Right atrium auricular region (tissue), 2 donors: ENCODE measurements at regions not wholly inside any gene's neighbourhood (a gene's known extent, or its start where the extent isn't known, plus 50 kb on each side); places are given as distances from the start of the nearest gene placed in this dataset.
"Not testable (repeated sequence)": the region's sequence is repeated elsewhere in the genome, so short reads cannot be mapped to it uniquely, and the experiment has no call there.

Source experiments
- DNase-seq: peaks from one replicate; pipeline ENCODE4 v3.0.0-alpha.2; 2019; ENCODE audit warnings: low spot score
- H3K27ac ChIP-seq, 2 donors: fragments of 200-600 bp; sonication (generic); 1 replicate in 1 of 2; 2 replicates in 1 of 2; pipeline ENCODE4 v1.5.1; 2016 to 2019
- H3K27me3 ChIP-seq, 2 donors: fragments of 200-600 bp; sonication (generic); one replicate each; pipeline versions ENCODE4 v1.5.1 to v1.6.0; 2017 to 2019
- H3K36me3 ChIP-seq: fragments of 200-600 bp; sonication (generic); one replicate; pipeline ENCODE4 v1.5.1; 2016
- H3K4me1 ChIP-seq, 2 donors: fragments of 200-600 bp; sonication (generic); one replicate each; pipeline versions ENCODE4 v1.5.1 to v1.6.0; 2017 to 2019
- H3K4me3 ChIP-seq, 2 donors: fragments of 200-600 bp; sonication (generic); 1 replicate in 1 of 2; 2 replicates in 1 of 2; pipeline ENCODE4 v1.5.1; 2017 to 2019; ENCODE audit warnings: mild to moderate bottlenecking in 1 of 2, moderate library complexity in 1 of 2
- H3K9me3 ChIP-seq, 2 donors: fragments of 200-600 bp; sonication (generic); one replicate each; pipeline ENCODE4 v1.5.1; 2019
- TF ChIP-seq, protein P1 (sequence below), 2 donors: fragments of 200-600 bp; sonication (generic); IDR thresholded peaks; one replicate each; pipeline ENCODE4 v1.5.1; 2019; ENCODE audit warnings: antibody characterized with exemption in 2 of 2

DNA sequence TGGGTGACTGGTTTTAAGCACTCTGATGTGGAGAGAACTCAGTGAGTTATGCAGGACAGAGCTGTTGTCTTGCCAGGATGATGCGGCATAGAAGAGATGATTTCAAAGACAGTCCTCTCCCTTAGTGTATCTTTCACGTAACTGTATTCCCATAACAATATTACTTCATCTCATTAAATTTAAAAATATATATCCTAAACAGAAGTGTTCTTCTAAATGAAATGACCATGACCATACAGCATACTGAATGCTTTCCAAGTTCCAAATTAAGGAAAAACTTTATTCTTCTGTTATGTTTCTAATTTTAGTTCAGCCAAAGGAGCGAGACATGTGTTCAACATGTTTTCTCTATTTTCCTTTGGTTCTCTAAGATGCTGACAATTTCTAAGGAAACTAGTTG, 600.1 kb upstream of the FSHR start:
- DNase-seq, result no peak
- H3K27me3 ChIP-seq, result no peaks in the 10 kb centered on the region
- no peaks in the 10 kb centered on the region for H3K9me3 ChIP-seq
- TF ChIP-seq, protein P1, sequence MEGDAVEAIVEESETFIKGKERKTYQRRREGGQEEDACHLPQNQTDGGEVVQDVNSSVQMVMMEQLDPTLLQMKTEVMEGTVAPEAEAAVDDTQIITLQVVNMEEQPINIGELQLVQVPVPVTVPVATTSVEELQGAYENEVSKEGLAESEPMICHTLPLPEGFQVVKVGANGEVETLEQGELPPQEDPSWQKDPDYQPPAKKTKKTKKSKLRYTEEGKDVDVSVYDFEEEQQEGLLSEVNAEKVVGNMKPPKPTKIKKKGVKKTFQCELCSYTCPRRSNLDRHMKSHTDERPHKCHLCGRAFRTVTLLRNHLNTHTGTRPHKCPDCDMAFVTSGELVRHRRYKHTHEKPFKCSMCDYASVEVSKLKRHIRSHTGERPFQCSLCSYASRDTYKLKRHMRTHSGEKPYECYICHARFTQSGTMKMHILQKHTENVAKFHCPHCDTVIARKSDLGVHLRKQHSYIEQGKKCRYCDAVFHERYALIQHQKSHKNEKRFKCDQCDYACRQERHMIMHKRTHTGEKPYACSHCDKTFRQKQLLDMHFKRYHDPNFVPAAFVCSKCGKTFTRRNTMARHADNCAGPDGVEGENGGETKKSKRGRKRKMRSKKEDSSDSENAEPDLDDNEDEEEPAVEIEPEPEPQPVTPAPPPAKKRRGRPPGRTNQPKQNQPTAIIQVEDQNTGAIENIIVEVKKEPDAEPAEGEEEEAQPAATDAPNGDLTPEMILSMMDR (IDR thresholded peaks at IDR 0.05), result no peak
- H3K27ac ChIP-seq, result no peak overlapping the region
- H3K36me3 ChIP-seq, result no peaks in the 10 kb centered on the region
- no peak overlapping the region for H3K4me3 ChIP-seq
- H3K4me1 ChIP-seq, result no peaks in the 10 kb centered on the region

DNA sequence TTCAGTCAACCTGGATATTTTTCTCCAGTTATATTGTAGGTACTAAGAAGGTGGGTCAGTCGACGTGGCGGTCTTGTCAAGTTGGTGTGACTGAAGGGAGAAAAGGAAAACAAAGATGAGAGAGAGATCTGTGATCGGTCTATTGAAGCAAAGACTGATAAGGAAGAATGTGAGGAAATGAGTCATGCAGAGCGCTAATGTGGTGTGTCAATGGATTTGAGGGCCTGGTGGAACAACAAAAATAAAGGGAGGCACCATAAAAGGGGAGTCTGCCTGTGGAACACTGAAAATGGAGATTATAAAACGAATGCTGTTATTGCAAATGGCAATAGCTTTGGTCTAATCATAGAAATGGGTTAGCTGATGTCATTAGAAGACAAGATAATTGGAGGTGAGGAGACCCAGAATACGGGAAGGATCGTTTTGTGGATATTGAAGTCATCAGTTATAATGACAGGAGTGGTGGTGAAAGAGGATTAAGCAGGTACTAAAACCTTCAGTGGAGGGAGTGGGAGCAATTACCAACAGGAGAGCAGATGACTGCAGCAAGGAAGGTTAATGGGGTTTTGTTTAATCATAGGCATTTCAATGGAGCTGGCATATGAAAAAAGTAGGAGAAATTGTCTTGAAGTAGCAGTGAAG, 599.1 kb upstream of the FSHR start:
- Histone ChIP-seq H3K36me3 (no peaks in the 10 kb centered on the region), H3K27ac (no peak overlapping the region), H3K27me3 (no peaks in the 10 kb centered on the region), H3K4me3 (no peak overlapping the region), H3K9me3 (no peaks in the 10 kb centered on the region), H3K4me1 (no peaks in the 10 kb centered on the region)
- TF ChIP-seq, protein P1 (IDR thresholded peaks at IDR 0.05), result no peak
- DNase-seq, result no peak

DNA sequence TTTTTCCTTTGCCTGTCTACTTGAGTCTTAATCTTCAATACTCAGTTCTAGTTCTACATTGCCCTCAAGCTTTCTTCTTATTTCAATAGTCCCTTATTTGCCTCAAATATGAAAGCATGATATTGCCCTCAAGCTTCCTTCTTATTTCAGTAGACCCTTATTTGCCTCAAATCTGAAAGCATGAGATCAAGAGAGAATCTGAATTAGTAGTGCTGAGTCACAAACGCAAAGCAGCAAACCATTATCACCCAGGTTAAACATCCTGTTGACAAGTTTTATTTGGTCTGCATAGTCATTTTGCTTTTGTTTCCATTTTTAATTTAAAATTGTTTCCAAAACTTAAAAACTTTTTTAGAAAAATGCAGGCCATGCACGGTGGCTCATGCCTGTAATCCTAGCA, 583.3 kb upstream of the FSHR start:
- DNase-seq, result no peak
- no peak overlapping the region for H3K4me3 ChIP-seq

DNA sequence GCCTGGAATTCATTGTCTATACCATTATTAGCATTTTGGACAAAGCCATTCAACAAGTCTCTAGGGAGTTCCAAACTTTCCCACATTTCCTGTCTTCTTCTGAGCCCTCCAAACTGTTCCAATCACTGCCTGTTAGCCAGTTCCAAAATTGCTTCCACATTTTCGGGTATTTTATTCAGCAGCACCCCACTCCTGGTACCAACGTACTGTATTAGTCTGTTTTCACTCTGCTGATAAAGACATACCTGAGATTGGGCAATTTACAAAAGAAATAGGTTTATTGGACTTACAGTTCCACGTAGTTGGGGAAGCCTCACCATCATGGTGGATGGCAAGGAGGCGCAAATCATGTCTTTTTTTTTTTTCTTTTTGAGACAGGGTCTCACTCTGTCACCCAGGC, 578.6 kb upstream of the FSHR start:
- H3K4me3 ChIP-seq, H3K27me3 ChIP-seq, H3K36me3 ChIP-seq, H3K27ac ChIP-seq, H3K4me1 ChIP-seq, DNase-seq: not testable (repeated sequence)
- H3K9me3 ChIP-seq, result peaks cover 0 to 11% of the 10 kb centered on the region in 2 donors

More for the DNA sequence above, 583.3 kb upstream of the FSHR start:
- Histone ChIP-seq H3K9me3 (peaks cover 0 to 10% of the 10 kb centered on the region in 2 donors), H3K27ac (no peak overlapping the region), H3K4me1 (no peaks in the 10 kb centered on the region), H3K27me3 (no peaks in the 10 kb centered on the region), H3K36me3 (no peaks in the 10 kb centered on the region)
- TF ChIP-seq, protein P1 (IDR thresholded peaks at IDR 0.05), result no peak

DNA sequence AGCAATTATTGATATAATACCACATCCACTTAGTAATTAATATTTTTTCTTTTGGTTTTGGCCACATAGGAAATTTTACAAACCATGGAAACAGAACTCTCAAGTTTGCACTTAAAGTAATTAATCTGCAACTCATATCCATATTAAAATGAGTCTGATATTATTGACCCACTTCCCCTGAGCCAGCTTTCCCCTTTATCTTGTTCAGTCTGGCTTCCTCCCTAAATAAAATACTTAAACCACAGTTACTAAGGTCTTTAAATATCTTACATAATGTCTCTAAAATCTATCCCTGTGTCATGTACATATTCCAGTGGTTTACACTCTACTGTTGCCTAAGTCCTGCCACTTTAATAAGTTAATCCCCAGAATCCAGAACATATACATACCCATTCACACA, 564.9 kb upstream of the FSHR start:
- H3K27ac ChIP-seq, result no peak overlapping the region
- H3K36me3 ChIP-seq, result no peaks in the 10 kb centered on the region
- no peaks in the 10 kb centered on the region for H3K9me3 ChIP-seq
- DNase-seq, result no peak
- TF ChIP-seq, protein P1 (IDR thresholded peaks at IDR 0.05), result no peak
- H3K4me1 ChIP-seq, result no peaks in the 10 kb centered on the region
- no peaks in the 10 kb centered on the region for H3K27me3 ChIP-seq
- no peak overlapping the region for H3K4me3 ChIP-seq

DNA sequence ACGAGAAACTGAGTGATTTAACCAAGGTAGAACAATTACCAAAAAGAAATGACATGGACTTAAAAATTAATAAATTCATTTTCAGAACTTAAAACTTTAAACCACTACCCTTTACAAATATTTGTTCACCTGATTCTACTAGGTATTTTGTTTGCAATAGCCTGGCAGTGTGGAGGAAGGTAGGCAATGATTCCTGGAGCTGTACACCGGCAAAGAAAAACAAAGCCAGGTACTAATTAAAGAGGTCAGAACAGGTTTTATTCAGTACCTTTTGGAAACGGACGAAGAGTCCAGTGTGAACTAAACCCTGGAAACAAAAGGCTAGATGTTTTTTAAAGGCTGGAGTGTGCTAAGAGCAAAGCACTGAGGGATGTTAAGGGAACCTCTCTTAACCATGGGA, 561.3 kb upstream of the FSHR start:
- DNase-seq, result no peak
- no peaks in the 10 kb centered on the region for H3K36me3 ChIP-seq
- no peaks in the 10 kb centered on the region for H3K4me1 ChIP-seq
- H3K4me3 ChIP-seq, result no peak overlapping the region
- no peak overlapping the region for H3K27ac ChIP-seq
- H3K9me3 ChIP-seq, result no peaks in the 10 kb centered on the region
- TF ChIP-seq, protein P1 (IDR thresholded peaks at IDR 0.05), result no peak
- H3K27me3 ChIP-seq, result no peaks in the 10 kb centered on the region
